HG03135 (cell line): ENCODE measurements at regions not wholly inside any gene's neighbourhood (a gene's known extent, or its start where the extent isn't known, plus 50 kb on each side); places are given as distances from the start of the nearest gene placed in this dataset.
"Not testable (repeated sequence)": the region's sequence is repeated elsewhere in the genome, so short reads cannot be mapped to it uniquely, and the experiment has no call there.

Source experiments
- ATAC-seq: cut with Tn5 transposase; IDR thresholded peaks from one replicate; pipeline ENCODE4 v1.9.1; 2021; ENCODE audit warnings: mild to moderate bottlenecking, moderate library complexity; ENCODE audit not compliant: unreplicated experiment

DNA sequence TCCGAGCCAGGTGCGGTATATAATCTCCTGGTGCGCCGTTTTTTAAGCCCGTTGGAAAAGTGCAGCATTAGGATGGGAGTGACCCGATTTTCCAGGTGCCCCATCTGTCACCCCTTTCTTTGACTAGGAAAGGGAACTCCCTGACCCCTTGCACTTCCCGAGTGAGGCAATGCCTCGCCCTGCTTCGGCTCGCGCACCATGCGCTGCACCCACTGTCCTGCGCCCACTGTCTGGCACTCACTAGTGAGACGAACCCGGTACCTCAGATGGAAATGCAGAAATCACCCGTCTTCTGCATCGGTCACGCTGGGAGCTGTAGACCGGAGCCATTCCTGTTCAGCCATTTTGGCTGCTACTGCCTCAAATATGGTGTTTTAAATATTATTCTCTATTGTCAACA is 198.0 kb downstream of the MEIS1 start:
- not testable (repeated sequence) for ATAC-seq

DNA sequence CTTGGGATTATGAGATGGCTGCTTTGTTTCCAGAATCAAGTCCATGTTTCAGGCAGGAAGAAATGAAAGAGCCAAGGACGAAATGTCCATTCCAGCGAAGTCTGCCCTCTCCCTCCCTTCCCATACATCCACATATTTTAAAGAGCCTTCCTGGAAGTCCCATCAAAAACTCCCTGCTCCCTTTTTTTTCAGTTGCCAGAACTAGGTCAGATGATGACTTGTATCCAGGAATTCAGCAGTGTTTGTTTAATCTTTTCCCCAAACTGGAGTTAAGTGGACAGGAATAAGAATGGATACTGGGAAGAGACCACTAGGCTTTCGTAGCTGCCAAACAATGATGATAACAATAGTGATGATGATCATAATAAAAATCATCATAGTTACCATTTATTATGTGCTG is 198.7 kb downstream of the MEIS1 start:
- ATAC-seq: no peak

DNA sequence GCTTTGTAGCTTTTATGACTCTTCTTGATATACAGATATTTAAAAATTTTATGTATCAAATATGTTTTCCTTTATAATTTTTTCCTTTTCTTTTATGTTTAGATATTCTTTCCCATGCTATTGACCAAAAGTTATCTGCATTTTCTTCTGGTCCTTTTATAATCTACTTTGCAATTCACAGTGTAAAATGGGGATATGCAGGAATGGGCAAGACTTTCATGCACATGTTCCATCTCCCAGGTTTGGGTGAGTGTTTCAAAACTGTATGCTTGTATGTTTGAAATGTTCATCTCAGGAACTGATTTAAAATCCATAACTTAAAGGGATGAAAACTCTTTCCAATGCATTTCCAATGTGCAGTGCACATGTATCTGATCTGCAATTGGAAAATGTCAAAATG is 199.9 kb downstream of the MEIS1 start:
- no peak for ATAC-seq

DNA sequence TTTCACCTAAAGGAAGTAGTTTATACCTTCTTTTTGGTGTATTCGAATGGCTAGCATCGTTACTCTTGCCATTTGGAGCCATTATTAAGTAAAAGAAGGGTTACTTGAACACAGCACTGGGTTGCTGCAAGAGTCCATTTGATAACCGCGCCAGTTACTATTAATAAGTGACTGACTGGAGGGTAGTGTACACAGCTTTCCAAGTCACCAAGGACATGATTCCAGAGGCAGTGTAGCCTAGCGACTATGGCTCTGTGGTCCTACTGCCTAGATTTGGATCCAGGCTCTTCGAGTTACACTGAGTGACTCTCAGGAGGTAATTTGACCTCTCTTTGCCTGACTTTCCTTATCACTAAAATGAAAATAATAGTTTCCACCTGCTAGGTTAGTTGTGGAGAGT is 206.8 kb downstream of the MEIS1 start:
- ATAC-seq: no peak

DNA sequence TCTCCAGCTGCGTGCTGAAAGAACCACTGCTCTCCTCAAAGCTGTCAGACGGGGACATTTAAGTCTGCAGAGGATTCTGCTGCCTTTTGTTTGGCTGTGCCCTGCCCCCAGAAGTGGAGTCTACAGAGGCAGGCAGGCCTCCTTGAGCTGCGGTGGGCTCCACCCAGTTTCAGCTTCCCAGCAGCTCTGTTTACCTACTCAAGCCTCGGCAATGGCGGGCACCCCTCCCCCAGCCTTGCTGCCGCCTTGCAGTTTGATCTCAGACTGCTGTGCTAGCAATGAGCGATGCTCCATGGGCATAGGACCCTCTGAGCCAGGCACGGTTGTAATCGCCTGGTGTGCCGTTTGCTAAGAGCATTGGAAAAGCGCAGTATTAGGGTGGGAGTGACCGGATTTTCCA is 213.2 kb downstream of the MEIS1 start:
- ATAC-seq: not testable (repeated sequence)

DNA sequence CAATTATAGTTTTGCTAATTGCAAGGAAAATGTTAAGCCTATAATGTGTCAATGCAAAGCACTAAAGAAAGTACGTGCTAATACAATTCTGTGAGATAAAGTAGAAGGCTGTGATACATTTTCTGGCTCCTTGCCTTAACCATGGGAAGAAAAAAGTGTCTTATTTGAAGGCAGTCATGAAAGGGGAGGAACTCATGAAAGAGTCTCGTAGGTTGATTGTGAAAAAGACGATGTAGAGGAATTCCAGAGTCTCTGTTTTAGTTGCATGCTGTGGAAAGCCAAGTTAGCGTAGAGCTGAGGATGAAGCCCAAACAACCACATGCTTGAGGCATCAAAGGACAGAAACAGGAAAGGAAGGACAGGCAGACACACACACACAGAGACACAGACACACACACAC is 214.1 kb downstream of the MEIS1 start:
- no peak for ATAC-seq

DNA sequence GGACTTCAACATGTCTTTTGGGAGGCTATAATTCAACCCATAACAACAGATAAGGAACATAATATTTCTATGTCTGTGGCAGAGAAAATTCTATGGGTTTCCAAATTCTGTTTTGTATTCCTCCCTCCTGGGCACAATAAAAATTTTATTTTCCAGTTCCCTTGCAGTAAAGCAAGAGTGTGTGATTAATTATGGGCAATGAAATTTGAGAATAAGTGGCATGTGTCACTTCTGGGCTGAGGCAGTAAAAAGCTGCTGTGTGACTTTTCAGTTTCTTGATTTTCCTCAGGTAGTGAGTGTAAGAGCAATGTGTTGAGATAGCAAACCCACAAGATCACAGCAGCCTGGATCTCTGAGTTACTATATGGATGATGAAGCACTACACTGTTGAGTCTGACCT is 216.4 kb downstream of the MEIS1 start:
- ATAC-seq: no peak

DNA sequence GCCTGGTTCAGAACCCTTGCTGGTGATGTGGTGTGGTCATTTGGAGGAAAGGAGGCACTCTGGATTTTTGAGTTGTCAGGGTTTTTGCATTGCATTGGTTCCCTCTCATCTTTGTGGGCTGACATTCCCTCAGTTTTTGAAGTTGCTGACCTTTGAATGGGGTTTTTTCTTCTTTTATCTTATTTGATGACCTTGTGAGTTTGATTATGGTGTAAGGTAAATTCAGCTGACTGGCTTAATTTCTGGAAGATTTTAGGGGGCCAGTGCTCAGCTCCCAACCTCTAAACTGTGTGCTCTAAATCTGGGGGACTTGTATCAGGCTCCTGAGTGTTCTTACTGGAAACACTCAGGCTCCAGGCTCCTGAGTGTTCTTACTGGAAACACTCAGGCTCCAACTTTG is 225.9 kb downstream of the MEIS1 start:
- ATAC-seq: no peak

DNA sequence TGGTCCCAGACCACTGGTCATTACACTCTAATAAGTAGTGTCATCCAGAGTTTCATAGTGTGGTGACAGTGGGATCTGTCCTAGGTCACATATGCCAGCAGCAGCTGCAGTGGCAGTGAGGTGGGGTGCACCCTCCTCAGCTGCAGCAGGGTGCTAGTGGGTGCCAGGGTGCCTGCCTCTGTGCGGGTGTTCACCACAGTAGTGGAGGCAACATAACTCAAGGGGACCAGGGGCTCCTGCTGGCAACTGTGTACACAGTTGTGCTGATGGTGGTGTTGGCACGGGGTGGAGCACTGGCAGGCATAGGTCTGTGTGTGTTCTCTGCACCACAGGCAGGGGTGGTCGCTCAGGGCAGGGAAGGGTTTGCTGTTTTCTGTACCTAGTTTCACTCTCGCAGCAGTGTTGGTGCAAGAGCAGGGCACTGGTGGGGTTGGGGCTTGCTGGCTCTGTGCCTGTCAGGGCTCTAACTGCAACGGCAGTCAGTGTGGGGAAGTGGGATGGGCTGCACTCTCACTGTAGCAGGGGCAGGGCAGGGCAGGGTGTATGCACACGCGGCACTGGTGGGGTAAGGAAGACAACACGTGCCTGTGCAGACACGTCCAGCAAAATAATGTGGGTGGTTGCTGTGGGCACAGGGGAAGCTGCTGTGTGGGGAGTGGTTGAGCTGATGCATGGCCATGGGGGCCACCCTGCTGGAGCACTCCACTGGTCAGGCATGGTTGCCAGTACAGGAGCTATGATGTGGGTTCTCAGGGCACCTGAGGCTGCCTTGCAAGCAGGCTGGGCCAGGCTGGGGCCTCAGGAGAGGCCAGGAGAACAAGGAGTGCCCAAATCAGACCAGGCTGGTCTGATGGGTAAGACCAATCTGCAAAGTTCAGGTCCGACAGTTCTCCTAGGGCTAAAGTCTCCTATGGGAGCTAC is 226.6 kb downstream of the MEIS1 start:
- no peak for ATAC-seq

DNA sequence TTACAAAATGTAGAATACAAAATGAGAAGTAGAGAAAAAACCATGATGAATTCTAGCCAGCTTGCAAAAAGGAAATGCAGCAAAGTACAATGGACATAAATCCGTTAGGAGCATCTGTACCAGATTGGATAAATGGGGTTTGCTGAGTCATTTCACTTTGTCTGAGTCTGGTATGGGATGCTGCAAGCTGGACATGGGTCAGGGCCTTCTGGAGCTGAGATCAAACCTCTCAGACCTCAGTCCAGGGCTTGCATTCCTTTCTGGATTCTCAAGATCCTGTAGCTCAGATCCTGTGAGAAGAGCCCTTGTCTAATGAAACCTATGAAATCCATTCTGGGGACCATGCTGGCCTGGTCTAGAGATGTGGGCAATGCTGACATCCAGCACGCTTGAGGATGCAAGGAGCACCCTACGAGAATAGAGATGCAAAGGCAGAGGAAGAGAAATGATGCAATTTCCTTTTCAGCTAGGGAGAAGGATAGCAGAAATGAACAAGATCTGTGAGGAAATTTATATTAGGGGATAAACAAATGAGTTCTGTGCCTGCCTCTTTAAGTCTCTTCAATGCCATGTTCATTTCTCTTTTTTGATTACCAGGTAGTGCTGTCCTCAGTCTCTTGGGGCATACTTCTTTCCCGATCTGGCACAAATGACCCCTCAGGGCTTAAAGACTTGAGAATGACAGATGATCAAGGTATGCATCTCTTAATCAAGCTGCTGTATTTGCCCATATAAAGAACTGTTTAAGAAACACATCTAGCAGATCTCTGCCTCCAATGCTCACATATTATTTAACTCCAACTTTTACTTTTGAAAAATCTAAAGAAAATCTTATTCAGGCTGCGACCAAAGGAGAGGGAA is 230.4 kb downstream of the MEIS1 start:
- ATAC-seq: no peak

DNA sequence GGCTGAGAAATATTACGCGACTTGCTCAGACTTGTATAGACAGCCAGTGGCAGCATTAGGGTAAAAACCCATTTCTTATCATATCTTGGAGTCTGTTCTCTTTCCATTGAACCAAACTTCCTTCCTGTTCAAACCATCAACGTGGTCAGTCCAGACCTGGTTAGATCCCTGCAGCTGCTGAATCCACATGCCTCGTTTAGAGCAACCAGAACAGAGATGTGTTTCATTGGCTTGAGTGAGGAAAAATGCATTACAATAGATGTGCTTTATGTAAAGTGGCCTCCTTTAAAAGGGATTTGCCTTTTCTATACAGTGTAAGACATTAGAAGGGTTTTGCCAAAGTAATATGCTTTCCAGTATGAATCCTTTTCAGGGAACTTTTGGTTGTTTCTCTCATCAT is 232.4 kb downstream of the MEIS1 start:
- ATAC-seq: no peak

DNA sequence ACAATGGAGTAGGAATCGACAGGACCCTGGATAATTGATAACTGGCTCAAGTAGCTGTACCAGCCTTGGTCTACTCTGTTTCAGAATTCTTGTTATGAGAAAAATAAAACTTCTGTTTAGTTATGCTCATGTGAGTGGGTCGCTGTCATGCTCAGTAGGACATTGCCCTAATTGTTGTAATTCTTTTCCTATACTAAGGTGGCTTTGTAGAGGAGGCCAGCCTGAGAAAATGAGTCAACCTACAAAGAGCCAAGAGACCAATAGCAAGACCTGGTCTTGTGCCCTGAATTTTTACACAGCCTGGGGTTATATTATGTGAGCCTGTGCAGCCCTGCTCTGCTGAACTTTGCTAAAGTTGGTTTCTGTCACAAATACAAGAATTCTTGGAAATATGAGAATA is 238.4 kb downstream of the MEIS1 start:
- no peak for ATAC-seq

DNA sequence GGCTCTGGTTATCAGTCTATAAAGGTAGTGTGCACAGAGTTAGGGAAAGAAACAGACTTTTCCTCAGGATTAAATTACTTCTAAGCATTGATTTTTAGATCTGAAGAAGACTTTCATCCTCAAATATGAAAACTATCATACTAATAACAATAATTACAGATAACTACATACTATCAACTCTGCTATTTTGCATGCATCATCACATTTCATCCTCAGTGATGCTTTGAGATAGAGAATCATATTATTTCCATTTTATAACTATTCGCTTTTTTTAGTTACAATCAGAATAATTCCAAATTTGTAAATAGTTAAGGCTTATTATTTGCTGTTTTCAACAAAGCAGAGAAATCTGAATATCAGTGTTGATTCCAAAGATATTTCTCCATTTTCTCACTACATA is 239.2 kb downstream of the MEIS1 start:
- ATAC-seq: no peak

DNA sequence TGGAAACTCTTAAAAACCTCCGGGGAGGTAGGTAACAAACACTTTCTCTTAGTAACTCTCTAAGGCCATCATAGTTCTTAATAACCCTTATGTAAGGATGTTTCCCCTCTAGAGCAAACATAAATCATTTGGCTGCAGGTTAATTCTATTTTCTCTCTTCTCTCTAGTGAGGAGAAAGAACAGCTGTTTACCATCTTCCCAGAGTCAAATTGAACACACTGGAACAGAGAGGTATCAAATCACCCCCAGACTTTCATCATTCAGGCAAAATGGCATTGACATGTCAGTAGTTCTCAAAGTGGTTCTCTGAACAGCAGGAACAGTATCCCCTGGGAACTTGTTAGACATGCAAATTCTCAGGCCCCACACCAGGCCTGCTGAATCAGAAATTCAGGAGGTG is 240.7 kb downstream of the MEIS1 start:
- no peak for ATAC-seq

DNA sequence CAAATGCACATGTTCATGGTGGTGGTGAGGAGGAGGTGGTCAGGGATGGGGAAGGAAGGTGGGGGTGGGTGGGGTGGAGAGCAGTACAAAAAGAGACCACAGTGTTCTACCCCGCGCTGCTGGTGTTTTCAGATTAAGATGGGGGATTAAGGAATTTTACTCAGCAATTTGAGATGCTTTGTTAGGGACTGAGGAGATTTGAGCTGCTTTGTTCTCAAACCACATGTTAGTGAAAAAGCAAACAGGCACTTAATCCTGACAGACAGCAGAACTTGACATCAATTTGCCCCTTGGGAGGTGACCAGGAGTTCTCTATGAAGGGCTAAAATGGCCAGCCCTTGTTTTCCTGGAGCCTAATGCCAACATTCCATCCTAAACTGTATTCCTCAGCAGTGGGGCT is 244.5 kb downstream of the MEIS1 start:
- no peak for ATAC-seq

DNA sequence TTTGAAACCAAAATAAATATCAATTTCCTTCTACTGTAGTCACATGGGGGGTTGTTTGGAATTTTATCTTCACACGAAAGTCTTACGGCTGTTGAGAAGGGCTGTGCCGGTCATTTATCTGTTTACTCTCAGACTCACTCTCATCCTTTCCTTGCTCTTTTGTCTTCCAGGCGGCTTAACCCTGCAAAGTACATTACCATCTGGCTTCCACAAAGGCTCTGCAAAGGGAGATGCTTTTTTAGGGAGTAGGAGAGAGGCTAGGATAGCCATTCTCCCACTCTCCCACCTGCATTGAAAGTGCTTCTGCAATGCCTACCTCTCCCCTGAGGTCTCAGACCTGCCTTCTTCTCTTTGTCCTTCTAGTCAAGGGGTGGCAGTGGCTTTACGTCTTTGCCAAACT is 247.6 kb downstream of the MEIS1 start:
- no peak for ATAC-seq

DNA sequence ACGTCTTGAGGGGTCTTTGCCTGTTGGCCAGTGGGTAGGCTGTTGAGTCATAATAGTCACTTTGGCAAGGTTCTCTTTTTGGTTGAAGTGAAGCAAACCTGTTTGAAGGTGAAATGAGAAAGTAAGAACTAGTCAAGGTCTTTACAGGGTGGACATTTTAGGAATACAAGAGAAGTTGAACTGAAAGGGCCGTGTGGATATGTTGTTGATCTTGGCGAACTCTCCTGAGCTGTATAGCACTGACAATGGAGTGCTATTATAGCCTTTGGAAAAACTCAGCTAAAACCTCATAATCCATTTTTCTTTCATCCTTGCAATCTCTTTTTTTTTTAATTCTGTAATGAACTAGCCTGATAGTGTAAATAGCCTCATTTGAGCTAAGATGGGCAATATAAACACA is 248.1 kb downstream of the MEIS1 start:
- ATAC-seq: no peak

DNA sequence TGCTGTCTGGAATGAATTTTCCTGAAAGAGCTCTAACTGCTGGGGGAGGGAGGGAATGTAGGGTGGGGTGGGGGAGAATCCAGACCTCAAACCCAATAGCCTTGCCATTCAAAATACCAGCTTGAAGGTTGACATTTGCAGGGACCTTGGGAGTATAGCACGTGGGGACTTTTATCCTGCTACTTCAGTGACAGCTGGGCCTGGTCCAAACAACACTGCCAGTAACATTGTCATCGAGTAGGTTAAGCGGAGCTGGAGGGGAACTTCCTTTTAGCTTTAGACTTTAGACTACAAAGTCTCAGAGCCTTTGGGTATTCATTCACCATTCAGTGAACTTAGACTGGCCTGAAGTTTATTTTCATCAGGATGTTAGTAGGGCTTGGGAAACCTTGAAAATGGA is 248.7 kb downstream of the MEIS1 start:
- no peak for ATAC-seq

DNA sequence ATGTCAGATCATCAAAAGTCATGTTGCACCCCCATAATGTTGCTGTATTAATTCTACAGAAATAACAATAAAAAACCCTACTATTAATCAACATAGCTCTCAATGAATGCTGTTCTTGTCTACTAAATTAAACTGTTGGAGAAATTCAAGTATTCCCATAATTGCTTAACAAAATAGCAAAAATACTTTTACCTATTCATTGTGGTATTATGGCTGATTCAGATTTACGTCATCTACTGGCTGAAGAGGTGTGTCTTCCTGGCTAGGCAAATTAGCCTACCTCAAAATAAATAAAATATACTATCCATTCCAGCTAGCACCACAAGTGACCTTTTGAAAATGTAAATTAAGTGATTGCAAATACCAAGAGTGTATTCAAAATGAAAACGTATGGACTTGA is 249.4 kb downstream of the MEIS1 start:
- no peak for ATAC-seq

DNA sequence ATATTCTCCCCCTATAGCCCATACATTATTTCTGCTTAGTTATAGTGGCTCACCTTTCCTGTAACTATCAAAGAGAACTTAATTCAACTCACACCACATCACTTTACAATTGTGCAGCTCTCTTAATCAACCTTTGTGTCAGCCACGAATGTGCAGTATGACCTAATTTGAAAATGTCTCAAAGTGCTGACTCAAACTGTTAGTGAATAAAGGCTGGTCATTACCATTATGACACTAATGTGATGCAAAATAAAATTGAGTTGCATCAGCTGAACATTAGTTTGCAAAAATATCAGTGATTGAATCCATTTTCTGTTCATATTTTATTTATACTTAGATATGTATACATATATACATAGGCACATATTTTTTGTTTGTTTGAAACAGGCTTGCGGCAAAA is 251.8 kb downstream of the MEIS1 start:
- no peak for ATAC-seq

DNA sequence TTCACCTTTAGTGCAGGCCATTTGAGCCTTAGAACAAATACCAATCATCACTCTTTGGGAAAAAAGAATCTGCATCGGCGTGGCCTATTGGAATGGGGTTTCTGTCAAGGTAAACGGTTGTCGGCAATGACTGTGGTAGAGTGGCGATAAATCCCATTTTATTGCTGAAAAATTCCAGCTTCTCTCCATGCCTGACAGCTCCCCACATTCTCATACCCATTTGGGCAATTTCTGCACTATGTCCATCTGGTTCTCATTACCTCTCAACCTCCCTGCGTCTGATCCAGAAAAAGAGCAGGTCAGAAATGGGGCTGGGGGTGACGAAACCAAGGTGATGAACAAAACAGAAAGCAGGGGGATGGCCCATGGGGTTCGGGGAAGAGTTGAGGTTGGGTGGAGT is 254.0 kb downstream of the MEIS1 start:
- no peak for ATAC-seq

DNA sequence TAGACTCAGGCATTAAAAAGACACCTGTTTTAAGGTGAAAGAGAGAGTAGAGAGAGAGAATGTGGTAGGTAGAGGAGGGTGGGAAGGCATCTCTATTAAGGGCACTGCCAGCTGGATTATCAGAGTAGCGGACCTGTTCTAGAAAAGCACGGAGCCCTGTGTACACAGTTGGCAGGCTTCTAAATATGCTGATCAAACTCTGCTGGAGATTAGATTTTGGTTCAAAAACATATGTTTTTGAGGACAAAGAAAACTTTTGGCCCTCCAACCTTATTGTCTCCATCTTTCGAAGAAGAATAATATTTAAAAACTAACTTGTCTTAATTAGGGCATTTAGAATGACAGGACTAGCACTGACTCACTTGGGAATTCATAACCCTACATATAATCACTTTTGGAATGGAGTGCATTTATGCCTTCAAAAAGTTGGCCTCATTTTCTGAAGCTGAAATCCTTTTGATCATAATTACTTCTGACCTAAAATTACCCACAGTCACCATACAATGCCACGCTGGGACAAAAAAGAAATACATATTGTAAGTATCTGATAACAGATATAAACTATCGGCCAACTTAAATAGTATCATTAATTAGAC is 254.6 kb downstream of the MEIS1 start:
- no peak for ATAC-seq
